K562 (cell line): ENCODE measurements at regions not wholly inside any gene's neighbourhood (a gene's known extent, or its start where the extent isn't known, plus 50 kb on each side); places are given as distances from the start of the nearest gene placed in this dataset.

Experiments used
- ATAC-seq: fragments of 200-7000 bp; cut with Tn5 transposase; 3 replicates; pipeline ENCODE4 v1.9.1; 2020; ENCODE audit warnings: moderate library complexity
- BruUV-seq: library from RNA; stranded (reverse); fragments of 400-500 nt; replicated peaks from 2 replicates; lab custom pipeline; 2021; lab: Mats Ljungman, UMichigan
- CTCF ChIA-PET: fragments of 300-600 bp; formaldehyde crosslinking; extraction: SDS; loops from one replicate; lab custom pipeline; 2021; ENCODE audit warnings: low intra/inter-chr PET ratio; lab: Yijun Ruan, JAX
- POLR2A ChIA-PET: fragments of 300-600, 350-650 bp; sonication (Branson Sonifier 250); formaldehyde crosslinking; extraction: SDS; loops from one replicate; lab custom pipeline; 2021; ENCODE audit warnings: antibody characterized with exemption, inconsistent platforms; lab: Yijun Ruan, JAX
- DNase-seq, 4 experiments: peaks; one replicate each; pipeline versions ENCODE4 v3.0.0 to v3.0.0-alpha.2; 2011 to 2018; ENCODE audit warnings: low spot score in 3 of 4, mixed read lengths in 3 of 4; ENCODE audit errors: extremely low read depth in 1 of 4
- FAIRE-seq: peaks from 2 replicates; lab custom pipeline; 2011; peaks lifted over from hg19 to GRCh38; lab: Jason Lieb, UNC
- H2AFZ ChIP-seq: 2 replicates; pipeline ENCODE4 v1.6.0; 2011; ENCODE audit warnings: low read depth, low read length, control low read depth, inconsistent platforms
- H3K27ac ChIP-seq: fragments of 200-600 bp; 3 replicates; pipeline ENCODE4 v1.8.0; 2011; ENCODE audit warnings: low read depth, mild to moderate bottlenecking, control low read depth, inconsistent platforms, low read length, moderate library complexity, mixed read lengths; ENCODE audit errors: extremely low read depth
- H3K27me3 ChIP-seq, 2 experiments: fragments of 300-600 bp in 1 of 2; 2 replicates in 1 of 2; 3 replicates in 1 of 2; pipeline versions ENCODE4 v1.6.0 to v1.8.0; 2011; ENCODE audit warnings: inconsistent platforms in 2 of 2, low read length in 2 of 2, mild to moderate bottlenecking in 1 of 2, mixed read lengths in 1 of 2, moderate library complexity in 1 of 2; ENCODE audit not compliant: control insufficient read depth in 2 of 2, insufficient read depth in 2 of 2
- H3K36me3 ChIP-seq: fragments of 300-600 bp; 3 replicates; pipeline ENCODE4 v1.8.0; 2011; ENCODE audit warnings: mild to moderate bottlenecking, low read length, inconsistent platforms; ENCODE audit not compliant: control insufficient read depth, insufficient read depth
- H3K4me1 ChIP-seq, 2 experiments: fragments of 200-600 bp in 1 of 2; replicated peaks in 1 of 2; 2 replicates in 1 of 2; 3 replicates in 1 of 2; pipeline versions ENCODE4 v1.5.1 to v1.8.0; 2011; ENCODE audit warnings: inconsistent platforms in 2 of 2, low read length in 2 of 2, mild to moderate bottlenecking in 1 of 2, mixed read lengths in 1 of 2, moderate library complexity in 1 of 2; ENCODE audit not compliant: control insufficient read depth in 2 of 2, insufficient read depth in 2 of 2
- H3K4me2 ChIP-seq: 2 replicates; pipeline ENCODE4 v1.6.1; 2011; ENCODE audit warnings: low read length, control low read depth, inconsistent platforms, mixed read lengths; ENCODE audit not compliant: insufficient read depth
- H3K4me3 ChIP-seq: fragments of 200-600 bp; sonication (generic), shearing (Covaris generic); 2 replicates; pipeline ENCODE4 v1.5.1; 2016; ENCODE audit warnings: control low read depth, inconsistent platforms
- H3K79me2 ChIP-seq: fragments of 200-600 bp; 3 replicates; pipeline ENCODE4 v1.8.0; 2011; ENCODE audit warnings: low read length, inconsistent platforms; ENCODE audit not compliant: control insufficient read depth, insufficient read depth
- H3K9ac ChIP-seq, 2 experiments: 2 replicates each; pipeline versions ENCODE4 v1.6.0 to v1.6.1; 2011; ENCODE audit warnings: low read depth in 2 of 2, low read length in 2 of 2, control low read depth in 1 of 2, inconsistent platforms in 1 of 2, mild to moderate bottlenecking in 1 of 2, mixed read lengths in 1 of 2; ENCODE audit not compliant: insufficient read depth in 1 of 2
- H3K9me1 ChIP-seq: one replicate; pipeline ENCODE4 v1.6.0; 2011; ENCODE audit warnings: inconsistent platforms, mild to moderate bottlenecking, low read length, moderate library complexity; ENCODE audit not compliant: control insufficient read depth, insufficient read depth
- H3K9me3 ChIP-seq: replicated peaks from 2 replicates; pipeline ENCODE4 v1.5.1; 2011; ENCODE audit warnings: low read depth, low read length, inconsistent platforms; ENCODE audit not compliant: control insufficient read depth, insufficient read depth
- H4K20me1 ChIP-seq: replicated peaks from 2 replicates; pipeline ENCODE4 v1.6.1; 2011; ENCODE audit warnings: low read length, inconsistent platforms, mixed read lengths; ENCODE audit not compliant: control insufficient read depth, insufficient read depth
- CEBPG ChIP-seq, 3 experiments: fragments of 200-800 bp in 1 of 3; sonication (Bioruptor generic) in 1 of 3; sonication (generic) in 1 of 3; formaldehyde crosslinking in 1 of 3; IDR thresholded peaks in 2 of 3; conservative IDR thresholded peaks in 1 of 3; 2 replicates each; pipeline versions ENCODE4 v1.6.1 to v1.8.0; 2016 to 2022; ENCODE audit warnings: missing compliant biosample characterization in 2 of 3, missing genetic modification characterization in 2 of 3, mild to moderate bottlenecking in 1 of 3, missing genetic modification reagents in 1 of 3
- CLOCK ChIP-seq: fragments of 250-450 bp; sonication (Bioruptor Pico); IDR thresholded peaks from 2 replicates; pipeline ENCODE4 v1.4.0; 2020; ENCODE audit warnings: mild to moderate bottlenecking, moderate library complexity, borderline replicate concordance
- CTBP1 ChIP-seq: fragments of 450-650 bp; IDR thresholded peaks from 2 replicates; pipeline ENCODE4 v1.6.1; 2016; ENCODE audit warnings: borderline replicate concordance
- EZH2 ChIP-seq: IDR thresholded peaks from 2 replicates; pipeline ENCODE4 v1.6.1; 2012; ENCODE audit warnings: low read depth, mild to moderate bottlenecking, inconsistent platforms, low read length, borderline replicate concordance
- HNRNPUL1 ChIP-seq: fragments of 200-400 bp; formaldehyde crosslinking; IDR thresholded peaks from 2 replicates; pipeline ENCODE4 v1.6.1; 2017; ENCODE audit warnings: low read length
- POLR2B ChIP-seq: fragments of 450-650 bp; IDR thresholded peaks from 2 replicates; pipeline ENCODE4 v1.6.1; 2018; ENCODE audit warnings: low read depth; ENCODE audit not compliant: partially characterized antibody
- SRF ChIP-seq, 2 experiments: fragments of 250-450, 450-650 bp in 1 of 2; sonication (Bioruptor Pico) in 1 of 2; sonication (generic) in 1 of 2; formaldehyde crosslinking; IDR thresholded peaks; 2 replicates each; pipeline versions ENCODE4 v1.5.0 to v1.5.1; 2020 to 2022; ENCODE audit warnings: mild to moderate bottlenecking in 1 of 2, missing genetic modification reagents in 1 of 2
- TARDBP ChIP-seq: fragments of 450-650 bp; IDR thresholded peaks from 2 replicates; pipeline ENCODE4 v1.6.1; 2016
- ZKSCAN3 ChIP-seq: fragments of 250-450 bp; sonication (Bioruptor Pico); IDR thresholded peaks from 2 replicates; pipeline ENCODE4 v1.4.0; 2020
- ZNF444 ChIP-seq: fragments of 250-450 bp; sonication (Bioruptor Pico); IDR thresholded peaks from 2 replicates; pipeline ENCODE4 v1.4.0; 2020; ENCODE audit warnings: mild to moderate bottlenecking, moderate library complexity
- WGBS: fragments of 100-300 bp; shearing (Covaris generic); methylation state at CpG from one replicate; pipeline ENCODE4 v1.1.6; 2016; ENCODE audit warnings: low coverage, mixed read lengths; ENCODE audit not compliant: insufficient coverage; ENCODE audit errors: missing lambda C conversion rate; 5-methylcytosine and 5-hydroxymethylcytosine counted together
- in situ Hi-C: fragments of 300-500 bp; cut with MboI; formaldehyde crosslinking; loops from 4 replicates; pipeline ENCODE4 v1.15.0; 2018; ENCODE audit warnings: inconsistent platforms, mixed read lengths
- intact Hi-C: fragments of 100-400 bp; cut with micrococcal nuclease; formaldehyde crosslinking; loops from 2 replicates; pipeline ENCODE4 v1.14.2; 2022
- TF ChIP-seq, protein P1 (sequence below), 2 experiments: fragments of 450-650 bp; formaldehyde crosslinking in 1 of 2; IDR thresholded peaks; 2 replicates each; pipeline versions ENCODE4 v1.4.0 to v1.6.1; 2014 to 2020; ENCODE audit warnings: mild to moderate bottlenecking in 2 of 2, borderline replicate concordance in 1 of 2, low read depth in 1 of 2

- TF ChIP-seq, protein P1, sequence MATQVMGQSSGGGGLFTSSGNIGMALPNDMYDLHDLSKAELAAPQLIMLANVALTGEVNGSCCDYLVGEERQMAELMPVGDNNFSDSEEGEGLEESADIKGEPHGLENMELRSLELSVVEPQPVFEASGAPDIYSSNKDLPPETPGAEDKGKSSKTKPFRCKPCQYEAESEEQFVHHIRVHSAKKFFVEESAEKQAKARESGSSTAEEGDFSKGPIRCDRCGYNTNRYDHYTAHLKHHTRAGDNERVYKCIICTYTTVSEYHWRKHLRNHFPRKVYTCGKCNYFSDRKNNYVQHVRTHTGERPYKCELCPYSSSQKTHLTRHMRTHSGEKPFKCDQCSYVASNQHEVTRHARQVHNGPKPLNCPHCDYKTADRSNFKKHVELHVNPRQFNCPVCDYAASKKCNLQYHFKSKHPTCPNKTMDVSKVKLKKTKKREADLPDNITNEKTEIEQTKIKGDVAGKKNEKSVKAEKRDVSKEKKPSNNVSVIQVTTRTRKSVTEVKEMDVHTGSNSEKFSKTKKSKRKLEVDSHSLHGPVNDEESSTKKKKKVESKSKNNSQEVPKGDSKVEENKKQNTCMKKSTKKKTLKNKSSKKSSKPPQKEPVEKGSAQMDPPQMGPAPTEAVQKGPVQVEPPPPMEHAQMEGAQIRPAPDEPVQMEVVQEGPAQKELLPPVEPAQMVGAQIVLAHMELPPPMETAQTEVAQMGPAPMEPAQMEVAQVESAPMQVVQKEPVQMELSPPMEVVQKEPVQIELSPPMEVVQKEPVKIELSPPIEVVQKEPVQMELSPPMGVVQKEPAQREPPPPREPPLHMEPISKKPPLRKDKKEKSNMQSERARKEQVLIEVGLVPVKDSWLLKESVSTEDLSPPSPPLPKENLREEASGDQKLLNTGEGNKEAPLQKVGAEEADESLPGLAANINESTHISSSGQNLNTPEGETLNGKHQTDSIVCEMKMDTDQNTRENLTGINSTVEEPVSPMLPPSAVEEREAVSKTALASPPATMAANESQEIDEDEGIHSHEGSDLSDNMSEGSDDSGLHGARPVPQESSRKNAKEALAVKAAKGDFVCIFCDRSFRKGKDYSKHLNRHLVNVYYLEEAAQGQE (IDR thresholded peaks at IDR 0.05; ENCODE audit: borderline replicate concordance): no peak
- TF ChIP-seq, protein P1 (CRISPR knock-in tag; IDR thresholded peaks at IDR 0.05; ENCODE audit: low read depth): no peak
- no peak for TF ChIP-seq CTBP1
Measured at GRCh38 chr14:21923820-21924219, 250.2 kb upstream of the OR4E1 start (continued).

- intact Hi-C loops (no loop called here), in situ Hi-C loops (no loop called here)
- FAIRE-seq (no peak), ATAC-seq (no peak), DNase-seq (no peak)
- Histone ChIP-seq H3K4me3 (no peak overlapping the region), H3K9ac (no peak overlapping the region), H3K36me3 (no peaks in the 10 kb centered on the region), H3K27ac (no peak overlapping the region), H4K20me1 (no peaks in the 10 kb centered on the region), H3K27me3 (no peaks in the 10 kb centered on the region), H3K79me2 (no peaks in the 10 kb centered on the region), H3K9me3 (no peaks in the 10 kb centered on the region), H3K4me2 (no peak overlapping the region), H2AFZ (no peak overlapping the region), H3K4me1 (no peaks in the 10 kb centered on the region), H3K9me1 (no peaks in the 10 kb centered on the region)
- ChIA-PET CTCF (no interaction called here), POLR2A (no interaction called here)
- WGBS: 7% methylated on average over 1 of the region's 1 CpG
- no TSS peak for BruUV-seq
- TF ChIP-seq TARDBP (no peak), POLR2B (no peak), CLOCK (CRISPR knock-in tag) (no peak), ZNF444 (CRISPR knock-in tag) (no peak), EZH2 (no peak), CEBPG (CRISPR knock-in tag; IDR thresholded peaks at IDR 0.05) (no peak), CEBPG (tag; conservative IDR thresholded peaks at IDR 0.05 in 1 of 2, IDR thresholded peaks at IDR 0.05 in 1 of 2) (no peak), SRF (CRISPR knock-in tag; IDR thresholded peaks at IDR 0.05) (no peak), HNRNPUL1 (no peak), ZKSCAN3 (CRISPR knock-in tag) (no peak)
Measured at GRCh38 chr14:21921453-21921852, 247.8 kb upstream of the OR4E1 start.
